Neural cell (in vitro differentiated cells): ENCODE measurements at regions not wholly inside any gene's neighbourhood (a gene's known extent, or its start where the extent isn't known, plus 50 kb on each side); places are given as distances from the start of the nearest gene placed in this dataset.
"Not testable (repeated sequence)": the region's sequence is repeated elsewhere in the genome, so short reads cannot be mapped to it uniquely, and the experiment has no call there.

Experiments used
- CTCF ChIP-seq: fragments of 450-650 bp; IDR thresholded peaks from 2 replicates; pipeline ENCODE4 v1.5.1; 2014; ENCODE audit warnings: antibody characterized with exemption, mild to moderate bottlenecking, moderate library complexity; ENCODE audit not compliant: poor library complexity, severe bottlenecking
- EP300 ChIP-seq: fragments of 450-650 bp; conservative IDR thresholded peaks from 2 replicates; pipeline ENCODE4 v1.6.1; 2014; ENCODE audit warnings: antibody characterized with exemption, mild to moderate bottlenecking, moderate library complexity; ENCODE audit not compliant: poor library complexity, severe bottlenecking
- EZH2 ChIP-seq: fragments of 200-600, 300-800 bp; shearing (Covaris generic), sonication (generic); IDR thresholded peaks from 2 replicates; pipeline ENCODE4 v1.6.1; 2014; ENCODE audit warnings: antibody characterized with exemption, low read length, borderline replicate concordance, mild to moderate bottlenecking; ENCODE audit not compliant: insufficient read depth, poor library complexity, severe bottlenecking
- POLR2AphosphoS5 ChIP-seq: IDR thresholded peaks from 2 replicates; pipeline ENCODE4 v1.6.1; 2012
- REST ChIP-seq: IDR thresholded peaks from 2 replicates; pipeline ENCODE4 v1.6.1; 2012; ENCODE audit warnings: borderline replicate concordance
- SMC3 ChIP-seq: fragments of 450-650 bp; conservative IDR thresholded peaks from 2 replicates; pipeline ENCODE4 v1.6.1; 2014; ENCODE audit warnings: antibody characterized with exemption, mild to moderate bottlenecking, moderate library complexity; ENCODE audit not compliant: poor library complexity

GRCh38 chr13:37172226-37172625, 66.8 kb upstream of the CSNK1A1L start:
- not testable (repeated sequence) for TF ChIP-seq CTCF, EZH2, EP300, REST, POLR2AphosphoS5, SMC3
